ENCODE measurements at regions not wholly inside any gene's neighbourhood (a gene's known extent, or its start where the extent isn't known, plus 50 kb on each side); places are given as distances from the start of the nearest gene placed in this dataset.

- no peak overlapping the region for H3K27ac Mint-ChIP-seq
- Histone ChIP-seq H3K9me3 (ENCODE audit: control insufficient read depth, insufficient read depth, low read length) (no peaks in the 10 kb centered on the region), H3K4me1 (ENCODE audit: control insufficient read depth, insufficient read depth, low read length) (no peaks in the 10 kb centered on the region), H3K4me3 (ENCODE audit: low read length) (no peak overlapping the region), H3K36me3 (ENCODE audit: control insufficient read depth, insufficient read depth, low read length) (no peaks in the 10 kb centered on the region), H3K27ac (ENCODE audit: low read length) (no peak overlapping the region), H3K27me3 (ENCODE audit: control insufficient read depth, insufficient read depth, low read length) (no peaks in the 10 kb centered on the region)
- no peaks in the 10 kb centered on the region for H3K9me3 Mint-ChIP-seq
- 80% methylated on average over 6 of the region's 6 CpGs for WGBS (ENCODE audit: insufficient coverage)
- no peaks in the 10 kb centered on the region for H3K36me3 Mint-ChIP-seq
- ATAC-seq (no peak), DNase-seq (no peak)
- no peaks in the 10 kb centered on the region for H3K4me1 Mint-ChIP-seq
- peaks cover 3 to 7% of the 10 kb centered on the region in 2 donors for H3K27me3 Mint-ChIP-seq (ENCODE audit: low read depth in 2 of 2)
- intact Hi-C loops (cut with micrococcal nuclease): no loop called here
- no peak overlapping the region for H3K4me3 Mint-ChIP-seq
- no peak for TF ChIP-seq CTCF (IDR thresholded peaks at IDR 0.05)
Observed at GRCh38 chr9:8262625-8263622, 463.3 kb upstream of the DMAC1 start.

GRCh38 chr9:8261737-8262136 is 462.2 kb upstream of the DMAC1 start:
- intact Hi-C loops (cut with micrococcal nuclease): no loop called here
- WGBS (ENCODE audit: insufficient coverage): 21% methylated on average over 3 of the region's 3 CpGs

GRCh38 chr9:8259028-8259427 is 459.4 kb upstream of the DMAC1 start:
- Histone ChIP-seq H3K27me3 (ENCODE audit: control insufficient read depth, insufficient read depth, low read length) (no peaks in the 10 kb centered on the region), H3K4me3 (ENCODE audit: low read length) (no peak overlapping the region), H3K27ac (ENCODE audit: low read length) (no peak overlapping the region), H3K9me3 (ENCODE audit: control insufficient read depth, insufficient read depth, low read length) (no peaks in the 10 kb centered on the region), H3K4me1 (ENCODE audit: control insufficient read depth, insufficient read depth, low read length) (no peaks in the 10 kb centered on the region), H3K36me3 (ENCODE audit: control insufficient read depth, insufficient read depth, low read length) (no peaks in the 10 kb centered on the region)
- Mint-ChIP-seq H3K4me1 (no peaks in the 10 kb centered on the region), H3K4me3 (no peak overlapping the region), H3K27me3 (ENCODE audit: low read depth in 2 of 2) (peaks cover 3 to 6% of the 10 kb centered on the region in 2 donors), H3K36me3 (no peaks in the 10 kb centered on the region), H3K9me3 (no peaks in the 10 kb centered on the region), H3K27ac (no peak overlapping the region)
- intact Hi-C loops (cut with micrococcal nuclease): no loop called here
- WGBS (ENCODE audit: insufficient coverage): 93% methylated on average over 4 of the region's 4 CpGs
- no peak for DNase-seq
- TF ChIP-seq CTCF (IDR thresholded peaks at IDR 0.05): no peak
- ATAC-seq: no peak

More at GRCh38 chr9:8261737-8262136, 462.2 kb upstream of the DMAC1 start:
- no peak for DNase-seq
- Histone ChIP-seq H3K36me3 (ENCODE audit: control insufficient read depth, insufficient read depth, low read length) (no peaks in the 10 kb centered on the region), H3K4me1 (ENCODE audit: control insufficient read depth, insufficient read depth, low read length) (no peaks in the 10 kb centered on the region), H3K27me3 (ENCODE audit: control insufficient read depth, insufficient read depth, low read length) (no peaks in the 10 kb centered on the region), H3K27ac (ENCODE audit: low read length) (no peak overlapping the region), H3K9me3 (ENCODE audit: control insufficient read depth, insufficient read depth, low read length) (no peaks in the 10 kb centered on the region), H3K4me3 (ENCODE audit: low read length) (no peak overlapping the region)
- no peak for ATAC-seq
- Mint-ChIP-seq H3K27ac (no peak overlapping the region), H3K4me3 (no peak overlapping the region), H3K4me1 (no peaks in the 10 kb centered on the region), H3K9me3 (no peaks in the 10 kb centered on the region), H3K27me3 (ENCODE audit: low read depth in 2 of 2) (peaks cover 3 to 7% of the 10 kb centered on the region in 2 donors), H3K36me3 (no peaks in the 10 kb centered on the region)
- no peak for TF ChIP-seq CTCF (IDR thresholded peaks at IDR 0.05)
